ENCODE measurements at regions not wholly inside any gene's neighbourhood (a gene's known extent, or its start where the extent isn't known, plus 50 kb on each side); places are given as distances from the start of the nearest gene placed in this dataset.

DNA sequence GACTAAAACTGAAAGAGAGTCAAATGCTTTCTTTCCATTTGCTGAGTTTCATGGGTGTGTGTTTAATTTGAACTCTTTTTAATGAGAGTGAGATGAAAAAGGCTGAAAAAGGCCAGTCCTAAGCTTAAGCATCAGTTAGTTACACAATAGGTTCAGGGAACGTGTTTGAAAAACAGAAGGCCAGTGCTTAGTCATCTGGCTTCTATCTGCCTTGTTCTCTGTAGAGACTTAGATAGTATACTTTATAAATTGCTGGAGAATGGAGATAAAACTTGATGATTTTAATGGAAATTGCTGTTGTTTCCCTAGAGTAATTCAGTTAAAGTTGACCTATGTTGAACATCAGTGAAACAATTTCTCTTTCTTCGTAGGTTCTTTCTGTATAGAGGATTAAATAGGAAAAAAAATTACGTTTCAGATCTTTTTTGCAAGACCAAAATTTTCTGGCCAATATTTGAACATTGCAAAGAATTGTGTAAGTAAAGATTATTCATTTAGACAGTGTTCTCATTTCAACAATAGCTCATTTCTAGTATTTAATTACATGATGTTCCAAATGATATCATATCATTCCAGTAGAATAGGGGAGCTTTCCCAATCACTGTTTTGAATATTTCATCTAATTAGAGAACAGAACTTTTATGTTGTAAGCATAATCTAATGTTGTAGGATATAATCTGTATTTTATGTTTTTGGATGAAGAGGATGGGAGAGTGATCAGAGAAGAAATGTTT, 1088.8 kb downstream of the ADGRL3 start:
- no peak for DNase-seq

DNA sequence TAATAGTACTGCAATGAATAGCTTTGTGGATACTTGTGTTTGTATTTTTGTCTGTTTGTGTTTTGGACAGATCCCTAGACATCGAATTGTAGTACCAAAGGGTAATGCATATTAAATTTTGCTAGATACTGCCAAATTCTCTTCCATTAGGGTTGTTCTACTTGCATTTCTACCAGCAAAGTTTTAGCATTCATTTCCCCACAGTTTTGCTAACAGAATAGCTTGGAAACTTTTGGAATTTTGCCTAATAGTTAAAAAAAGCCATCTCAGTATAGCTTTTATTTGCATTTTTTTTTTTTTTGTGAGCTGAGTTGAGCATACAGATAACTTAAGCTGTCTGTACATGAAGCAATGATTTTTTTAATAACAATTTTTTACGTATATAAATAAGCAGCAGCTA, 1084.9 kb downstream of the ADGRL3 start:
- DNase-seq: no peak

DNA sequence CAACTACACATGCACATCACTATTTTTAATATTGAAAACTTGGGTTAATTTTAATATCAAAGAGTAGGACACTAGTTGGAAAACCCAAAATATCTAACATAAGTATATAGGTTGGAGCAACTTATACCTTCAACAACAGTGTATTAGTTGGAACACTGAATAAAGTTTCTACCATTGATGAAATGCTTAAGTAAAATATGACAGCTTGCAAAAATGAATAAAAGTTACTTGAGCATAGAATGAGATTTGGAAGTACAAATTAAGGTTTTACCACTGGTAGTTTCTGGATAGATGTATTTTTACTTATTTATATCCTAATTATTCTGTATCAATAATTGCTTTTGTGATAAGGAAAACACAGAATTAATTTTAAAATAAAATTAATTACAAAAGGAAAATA, 1079.6 kb downstream of the ADGRL3 start:
- DNase-seq: no peak

DNA sequence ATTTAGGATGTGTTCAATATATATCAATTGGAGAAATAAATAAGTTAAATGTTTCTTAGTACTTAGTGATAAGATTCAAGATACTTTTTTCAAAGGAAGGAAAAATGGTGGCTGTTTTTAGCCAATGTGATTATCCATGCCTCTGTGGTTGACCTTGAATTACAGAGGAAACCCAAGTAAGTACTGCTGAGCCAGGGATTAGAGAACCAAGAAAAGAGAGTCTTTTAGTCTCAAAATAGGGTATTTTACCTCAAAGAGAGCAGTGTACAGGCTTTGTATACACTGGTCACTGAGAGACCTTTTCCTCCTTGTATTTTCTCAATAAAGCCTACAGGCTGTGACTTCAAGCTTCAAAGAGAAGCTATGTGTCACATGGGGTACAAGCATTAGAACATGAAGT, 1075.3 kb downstream of the ADGRL3 start:
- DNase-seq: no peak

DNA sequence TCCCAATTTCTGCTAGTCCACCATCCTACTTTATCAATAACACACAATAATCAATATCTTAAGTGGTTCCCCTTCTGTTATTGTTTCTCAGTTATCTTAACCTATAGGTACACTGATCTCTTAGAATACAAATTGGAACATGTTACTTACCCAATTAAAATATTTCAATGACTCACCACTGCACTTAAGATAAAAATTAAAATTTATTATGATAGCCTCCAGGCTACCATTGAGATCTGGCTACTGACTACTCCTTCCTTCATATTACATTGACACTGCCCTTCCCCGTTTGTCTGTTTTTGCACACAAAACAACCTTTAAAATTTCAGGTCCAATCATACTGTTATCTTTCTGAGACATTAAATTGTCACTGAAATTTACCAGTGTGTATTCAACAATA, 1074.7 kb downstream of the ADGRL3 start:
- DNase-seq: no peak

DNA sequence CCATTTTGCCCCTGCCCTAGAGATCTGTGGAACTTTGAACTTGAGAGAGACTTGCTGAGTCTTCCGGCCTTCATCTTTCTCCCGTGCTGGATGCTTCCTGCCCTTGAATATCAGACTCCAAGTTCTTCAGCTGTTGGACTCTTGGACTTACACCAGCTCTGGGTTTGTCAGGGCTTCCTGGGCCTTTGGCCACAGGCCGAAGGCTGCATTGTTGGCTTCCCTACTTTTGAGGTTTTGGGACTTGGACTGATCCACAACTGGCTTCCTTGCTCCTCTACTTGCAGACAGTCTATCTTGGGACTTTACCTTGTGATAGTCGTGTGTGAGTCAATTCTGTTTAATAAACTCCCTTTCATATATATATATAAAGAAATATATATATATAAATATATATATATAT, 1071.0 kb downstream of the ADGRL3 start:
- no peak for DNase-seq

DNA sequence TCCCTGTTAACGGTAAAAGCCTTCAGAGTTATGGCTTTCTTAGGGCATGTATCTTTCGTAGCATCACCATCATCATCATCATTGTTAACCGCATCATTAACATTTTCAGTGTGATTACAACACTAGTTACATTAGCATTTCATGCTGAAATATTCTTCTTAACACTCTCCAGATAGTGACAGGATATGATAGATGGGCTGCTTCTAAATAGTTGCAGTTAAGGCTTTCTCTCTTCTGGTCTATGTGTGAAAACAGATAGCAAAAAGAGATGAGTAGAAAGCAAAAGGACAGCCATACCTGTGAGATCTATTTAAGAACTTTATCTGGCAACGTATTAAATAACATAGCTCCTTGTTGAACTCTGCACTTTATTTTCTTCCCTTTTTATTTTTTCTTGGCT, 1069.8 kb downstream of the ADGRL3 start:
- DNase-seq: no peak

DNA sequence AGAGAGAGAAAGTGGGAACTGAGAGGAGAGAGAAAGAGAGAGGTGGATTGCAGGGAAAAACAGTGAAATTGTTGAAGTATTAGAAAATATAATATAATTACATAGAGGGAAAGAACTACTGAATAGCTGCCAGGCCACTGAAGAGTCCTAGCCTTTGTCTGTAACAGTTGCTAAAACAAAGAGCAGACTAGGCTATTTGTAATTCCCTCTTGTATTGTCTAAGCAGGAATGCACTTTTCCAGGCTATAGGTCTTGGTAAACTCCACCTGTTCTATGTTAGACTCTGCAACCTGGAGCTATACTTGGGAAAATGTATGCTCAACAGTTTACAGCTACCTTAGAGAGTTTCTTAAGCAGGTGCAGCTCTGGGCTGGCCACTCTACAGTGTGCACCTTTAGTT, 1063.3 kb downstream of the ADGRL3 start:
- DNase-seq: no peak

DNA sequence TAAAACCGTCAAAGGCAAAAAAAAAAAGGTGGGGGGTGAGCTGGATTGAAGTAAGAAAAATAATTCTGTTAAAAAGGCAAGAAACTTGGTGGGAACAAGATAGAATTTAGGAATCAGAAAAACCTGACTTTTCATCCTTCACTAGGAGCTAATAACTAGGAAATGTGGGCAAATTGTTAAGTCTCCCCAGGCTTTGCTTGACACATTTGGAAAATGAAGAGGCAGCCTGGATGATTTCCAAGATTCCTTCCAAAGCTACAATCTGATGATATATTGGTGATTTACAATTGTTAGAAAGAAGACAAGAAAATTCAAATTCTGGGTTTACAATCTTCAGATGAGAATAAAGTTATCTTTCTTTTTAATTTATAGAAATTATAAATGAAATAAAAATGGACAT, 1062.5 kb downstream of the ADGRL3 start:
- no peak for DNase-seq

DNA sequence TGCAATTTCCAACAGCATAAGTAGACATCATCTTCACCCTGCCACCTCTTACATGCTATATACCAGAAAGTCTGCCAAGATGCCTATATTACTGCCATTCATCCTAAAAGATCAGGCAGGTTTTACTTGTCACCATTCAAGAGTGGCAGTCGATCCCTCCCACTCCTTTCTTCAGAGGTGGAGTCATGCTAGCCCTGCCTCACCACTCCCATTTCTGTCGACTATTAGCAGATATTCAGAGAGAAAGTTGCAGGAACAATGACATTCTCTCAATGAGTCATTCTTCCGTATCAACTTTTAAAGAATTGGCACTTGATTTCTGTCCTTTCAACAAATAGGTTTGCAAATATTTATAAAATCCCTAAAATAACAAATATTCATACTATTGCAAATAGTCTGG, 1060.1 kb downstream of the ADGRL3 start:
- DNase-seq: no peak

DNA sequence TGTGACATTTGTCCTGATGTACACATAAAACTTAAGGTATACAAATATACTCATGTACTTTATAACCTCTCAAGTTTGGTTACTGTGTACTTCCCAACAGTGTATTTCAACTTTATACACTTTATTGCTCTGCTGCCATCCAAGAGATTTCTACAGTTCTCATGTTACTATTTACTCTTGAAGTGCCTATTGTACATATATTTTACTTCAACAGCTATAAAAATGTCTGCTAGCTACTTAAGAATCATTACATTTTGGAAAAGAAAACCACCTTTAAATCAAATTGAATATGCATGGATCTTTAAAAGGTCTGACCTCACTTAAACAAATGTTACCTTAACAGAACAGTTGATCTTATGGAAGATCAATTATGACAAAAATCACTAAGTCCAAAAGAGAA, 1056.4 kb downstream of the ADGRL3 start:
- DNase-seq: no peak

DNA sequence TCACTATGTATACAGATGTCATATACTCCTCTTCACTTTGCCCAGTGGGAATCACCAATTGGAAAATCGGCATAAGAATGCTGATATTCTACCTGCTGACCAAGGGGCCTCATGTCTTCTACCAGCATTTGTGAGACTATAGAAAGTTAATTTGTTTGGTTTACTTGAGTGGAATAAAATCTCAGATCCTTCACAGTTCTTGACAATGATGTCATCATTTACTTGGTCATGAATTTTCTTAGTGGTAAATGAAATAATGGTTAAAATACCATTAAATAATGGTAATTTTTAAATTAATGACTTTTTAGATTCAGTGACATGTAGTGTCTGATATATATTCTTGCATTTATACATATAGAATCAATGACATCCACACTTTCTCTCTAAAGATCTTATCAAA, 1052.6 kb downstream of the ADGRL3 start:
- DNase-seq: no peak

DNA sequence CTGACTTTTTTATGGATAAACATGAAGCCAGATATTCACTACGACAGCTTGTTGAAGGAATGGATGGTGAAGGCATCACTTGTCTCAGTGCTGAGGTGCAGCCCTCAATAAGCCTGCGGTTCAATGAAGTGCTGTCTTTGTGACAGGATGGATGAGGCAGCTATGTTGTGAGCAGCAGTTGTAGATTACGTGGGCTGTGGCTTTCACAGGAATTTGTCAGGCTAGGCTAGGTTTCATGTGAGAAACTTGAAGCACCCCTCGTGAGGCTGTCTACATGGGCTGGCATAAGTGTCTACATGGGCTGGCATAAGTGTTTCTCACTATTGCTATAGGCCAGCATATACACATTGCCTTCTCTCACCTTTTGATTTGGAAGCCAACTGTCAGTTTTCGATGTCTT, 1050.0 kb downstream of the ADGRL3 start:
- DNase-seq: no peak

DNA sequence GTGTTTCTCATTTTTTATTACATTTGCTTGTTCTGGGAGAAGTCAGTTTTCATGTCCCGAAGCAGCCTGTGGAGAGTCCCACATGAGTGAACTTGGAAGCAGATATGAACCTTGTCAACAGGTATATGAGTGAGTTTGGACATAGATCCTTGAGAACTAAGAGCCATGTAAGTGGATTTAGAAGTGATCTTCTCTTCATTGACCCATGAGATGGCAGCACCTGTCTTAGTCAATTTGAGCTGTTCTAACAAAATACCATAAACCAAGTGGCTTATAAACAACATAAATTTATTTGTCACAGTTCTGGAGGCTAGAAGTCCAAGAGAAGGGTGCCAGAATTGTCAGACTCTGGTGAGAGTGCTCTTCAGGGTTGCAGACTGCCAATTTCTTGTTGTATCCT, 1043.8 kb downstream of the ADGRL3 start:
- DNase-seq: no peak

DNA sequence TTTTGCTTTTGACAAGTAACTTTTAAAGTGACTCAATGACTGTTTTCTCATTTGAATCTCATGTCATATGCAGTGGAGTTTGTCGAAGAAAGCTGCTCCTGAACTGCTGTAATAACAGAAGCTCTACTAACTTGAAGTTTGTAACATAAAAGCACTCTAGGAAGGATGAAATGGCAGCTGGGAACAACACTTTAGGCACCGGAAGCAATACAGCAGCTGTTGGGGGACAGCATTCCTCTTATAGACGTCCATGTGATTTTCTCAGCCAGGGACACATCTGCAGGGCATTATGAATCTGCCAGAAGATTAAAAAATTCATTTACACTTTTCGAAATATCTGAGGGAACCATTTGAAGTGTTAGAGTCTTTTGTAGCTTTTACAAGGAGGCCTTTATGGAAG, 1035.8 kb downstream of the ADGRL3 start:
- DNase-seq: no peak

DNA sequence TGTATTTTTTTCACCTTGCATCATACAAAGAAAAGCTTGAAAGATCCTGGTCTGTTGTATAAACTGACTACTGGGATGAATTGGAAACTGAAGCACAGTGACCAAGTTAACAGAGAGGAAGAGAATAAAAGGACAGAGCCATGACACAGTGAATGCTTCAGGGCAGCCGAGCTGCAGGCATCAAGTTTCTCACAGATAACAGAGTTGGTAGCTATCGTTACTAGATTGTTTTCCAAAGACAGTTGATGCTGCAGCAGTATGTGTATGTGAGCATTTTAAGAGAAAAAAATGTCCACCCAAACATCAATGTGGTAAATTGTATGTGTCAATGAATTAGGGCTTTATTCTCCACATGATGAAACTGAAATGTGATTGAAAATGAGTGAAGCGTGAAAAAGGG, 1032.7 kb downstream of the ADGRL3 start:
- DNase-seq: no peak

DNA sequence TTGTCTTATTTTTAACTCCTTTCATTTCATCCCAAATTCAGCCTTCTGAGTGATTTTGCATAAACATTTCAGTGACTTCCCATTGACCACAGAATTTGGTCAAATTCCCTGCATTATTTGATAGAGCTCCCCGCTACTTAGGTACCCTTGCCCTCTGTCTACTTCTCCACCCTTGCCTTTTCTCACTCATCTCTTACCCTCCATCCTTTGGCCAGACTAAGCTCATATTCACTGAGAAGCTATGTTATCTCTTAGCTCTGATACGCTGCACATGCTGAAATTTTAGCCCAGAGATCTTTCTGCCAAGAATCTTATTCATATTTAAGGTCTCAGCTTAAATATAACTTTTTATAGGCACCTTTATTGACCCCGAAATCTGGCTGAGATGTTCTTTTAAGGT, 1031.9 kb downstream of the ADGRL3 start:
- DNase-seq: no peak

DNA sequence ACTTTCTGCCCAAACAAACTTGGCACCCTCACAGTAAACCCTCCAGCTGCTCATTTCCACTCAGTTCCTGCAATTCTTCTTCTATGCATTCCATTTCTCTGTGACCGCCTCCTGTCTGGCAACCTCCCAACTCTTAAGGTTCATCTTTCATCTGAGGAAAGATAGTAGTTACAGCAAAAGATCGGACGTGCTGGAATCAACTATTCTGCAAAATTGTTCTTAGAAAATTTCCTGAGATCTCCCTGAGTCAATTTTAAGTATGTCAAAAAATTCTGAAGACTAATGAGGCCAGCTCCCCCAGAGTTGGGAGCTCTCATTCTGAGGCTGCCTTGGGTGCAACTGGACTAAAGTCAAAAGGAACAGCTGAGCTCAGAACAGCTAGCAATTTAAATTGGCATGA, 1026.0 kb downstream of the ADGRL3 start:
- DNase-seq: no peak

DNA sequence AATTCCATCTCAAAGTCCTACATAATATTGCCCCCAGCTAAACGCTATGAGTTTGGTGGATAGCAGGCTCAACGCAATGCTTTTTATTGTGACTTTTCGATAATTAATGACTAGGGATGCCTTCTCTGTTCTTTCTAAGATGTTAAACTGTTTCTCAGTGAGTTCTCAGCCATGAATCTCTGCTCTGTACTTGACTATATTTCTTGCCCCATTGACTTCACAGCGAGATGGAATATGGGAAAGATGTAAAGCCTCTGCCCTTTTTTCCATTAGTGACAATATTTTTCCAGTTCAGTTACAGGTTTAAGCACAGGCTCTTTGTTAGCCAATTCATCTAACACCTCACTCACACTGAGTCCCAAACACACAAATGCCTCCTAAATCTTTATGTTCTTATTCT, 1022.0 kb downstream of the ADGRL3 start:
- no peak for DNase-seq

DNA sequence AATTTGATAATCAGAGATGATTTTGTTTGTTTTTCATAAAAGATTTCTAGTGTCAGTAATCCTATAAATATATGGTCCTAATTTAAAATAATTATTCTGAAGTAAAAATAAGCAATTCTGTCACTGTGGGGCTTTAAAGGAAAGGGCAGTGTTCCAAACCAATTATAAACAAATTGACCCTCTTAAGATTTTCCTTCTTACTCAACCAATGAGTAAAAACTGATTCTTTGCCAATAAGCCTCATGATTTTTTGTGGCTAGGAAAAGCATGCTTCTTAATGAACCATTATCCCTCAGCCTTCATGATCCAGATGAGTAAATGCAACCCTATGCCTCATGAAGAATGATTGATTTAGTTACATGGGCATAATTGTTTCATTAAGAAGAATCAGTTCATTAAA, 1010.4 kb downstream of the ADGRL3 start:
- no peak for DNase-seq

DNA sequence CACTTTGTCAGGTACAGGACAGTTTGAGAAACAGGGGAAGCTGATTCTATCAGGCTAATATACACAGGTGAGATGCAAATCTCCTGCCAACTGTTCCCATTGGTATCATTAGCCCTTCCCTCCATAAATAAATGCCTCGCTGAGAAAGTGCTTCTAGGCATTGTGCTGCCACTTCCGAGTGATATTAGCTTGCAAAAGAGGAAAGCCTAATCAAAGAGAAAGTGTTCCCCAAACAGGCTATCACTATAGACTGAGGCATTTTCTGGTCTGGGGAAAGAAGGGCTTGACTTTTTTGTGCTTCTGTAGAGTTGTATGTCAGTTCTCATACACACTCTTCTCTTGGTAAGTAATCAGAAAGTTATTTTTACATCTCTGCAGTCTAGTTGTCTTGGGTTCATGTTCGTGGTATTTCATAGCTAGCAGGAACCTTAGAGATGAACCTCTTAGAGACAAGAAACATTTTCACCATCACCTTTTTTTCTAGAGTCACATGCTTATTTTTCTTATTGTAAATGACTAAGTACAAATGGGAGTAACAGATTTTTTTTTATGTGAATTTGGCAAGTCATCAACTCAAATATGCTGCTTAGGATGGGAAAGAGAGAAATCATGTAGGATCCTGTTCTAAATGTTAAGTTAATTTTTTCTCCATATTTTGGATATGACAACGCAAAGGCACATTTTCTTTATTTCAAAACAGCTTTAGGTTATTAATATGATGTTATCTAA, 1009.8 kb downstream of the ADGRL3 start:
- no peak for DNase-seq

DNA sequence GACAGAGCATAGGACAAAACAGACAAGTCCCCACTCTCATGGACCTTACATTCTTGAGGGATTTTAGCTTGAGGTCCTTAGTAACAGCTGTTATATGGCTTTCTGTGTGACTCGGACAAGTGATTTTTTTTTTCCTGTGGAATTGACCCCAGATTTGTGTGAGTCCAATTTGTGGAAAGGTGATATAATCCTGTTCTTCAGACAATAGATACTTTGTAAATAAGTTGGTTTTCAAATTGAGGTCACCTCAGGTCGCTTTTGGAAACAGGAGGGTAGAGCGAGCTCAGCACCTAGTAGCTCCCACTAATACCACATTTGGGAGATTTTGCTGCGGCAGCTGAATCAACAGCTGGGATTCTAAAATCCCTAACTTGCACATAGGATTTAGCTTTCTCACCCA, 1008.8 kb downstream of the ADGRL3 start:
- no peak for DNase-seq

DNA sequence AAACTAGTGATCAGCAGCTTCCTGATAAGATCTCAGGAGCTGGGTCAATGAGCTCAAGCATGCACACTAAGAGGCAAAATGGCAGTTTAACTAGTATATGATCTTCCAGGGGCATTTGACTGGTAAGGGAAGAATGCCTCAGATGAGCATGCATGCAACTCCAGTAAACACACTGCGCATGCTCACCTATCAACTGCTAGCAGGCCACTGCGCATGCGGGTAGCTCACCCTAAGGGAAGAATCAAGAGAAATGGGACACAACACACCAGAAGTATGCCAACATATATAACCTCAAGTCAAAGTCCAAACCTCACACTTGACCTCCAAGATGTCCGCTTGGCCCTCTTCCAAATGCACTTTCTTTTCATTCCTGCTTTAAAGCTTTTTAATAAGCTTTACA, 1004.0 kb downstream of the ADGRL3 start:
- DNase-seq: no peak

DNA sequence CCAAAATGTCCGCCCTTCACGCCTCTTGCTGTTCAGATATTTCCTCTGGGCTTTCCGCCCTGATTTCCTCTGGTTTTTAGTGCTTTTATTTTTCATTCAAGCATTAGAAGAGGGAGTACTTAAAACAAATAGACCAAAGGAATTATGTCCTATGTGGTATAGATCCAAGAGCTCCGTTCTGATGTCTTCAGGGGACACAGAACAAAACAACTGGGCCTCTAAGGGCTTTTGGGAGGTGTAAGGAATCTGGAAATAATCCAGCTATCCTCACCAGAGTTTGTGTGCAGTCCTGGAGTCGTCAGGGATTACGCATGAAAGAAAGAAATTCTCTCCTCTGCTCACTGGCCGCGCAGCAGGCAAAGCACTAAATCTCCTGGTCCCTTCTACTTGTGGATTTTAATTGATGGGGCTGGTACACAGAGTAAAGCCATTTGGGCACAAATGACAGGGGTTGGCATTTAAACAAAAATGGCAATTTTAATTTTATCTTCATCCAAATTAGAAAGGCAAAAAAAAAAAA, 999.2 kb downstream of the ADGRL3 start:
- no peak for DNase-seq

DNA sequence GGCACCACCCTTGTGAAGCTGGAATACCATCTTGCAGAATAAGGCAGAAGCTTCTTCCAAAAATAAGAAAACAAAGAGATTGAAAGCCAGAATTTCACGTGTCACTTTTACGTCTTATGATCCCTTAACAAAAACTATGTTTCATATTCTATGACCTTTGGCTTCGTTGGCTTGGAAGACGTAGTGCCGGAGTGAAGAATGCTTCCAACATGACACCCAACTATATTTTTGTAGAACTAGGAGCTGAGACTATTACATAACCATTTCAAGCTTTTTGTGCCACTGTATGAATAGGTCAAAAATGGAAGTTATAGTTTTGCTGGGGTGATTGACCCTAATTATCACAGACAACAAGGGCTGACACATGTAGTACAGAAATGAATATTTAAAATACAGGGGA, 996.2 kb downstream of the ADGRL3 start:
- no peak for DNase-seq
